DMS53 (cell line): ENCODE measurements at regions not wholly inside any gene's neighbourhood (a gene's known extent, or its start where the extent isn't known, plus 50 kb on each side); places are given as distances from the start of the nearest gene placed in this dataset.
"Not testable (repeated sequence)": the region's sequence is repeated elsewhere in the genome, so short reads cannot be mapped to it uniquely, and the experiment has no call there.

Experiments
- DNase-seq: peaks from one replicate; lab custom pipeline; 2025; lab: John Stamatoyannopoulos, UW

DNA sequence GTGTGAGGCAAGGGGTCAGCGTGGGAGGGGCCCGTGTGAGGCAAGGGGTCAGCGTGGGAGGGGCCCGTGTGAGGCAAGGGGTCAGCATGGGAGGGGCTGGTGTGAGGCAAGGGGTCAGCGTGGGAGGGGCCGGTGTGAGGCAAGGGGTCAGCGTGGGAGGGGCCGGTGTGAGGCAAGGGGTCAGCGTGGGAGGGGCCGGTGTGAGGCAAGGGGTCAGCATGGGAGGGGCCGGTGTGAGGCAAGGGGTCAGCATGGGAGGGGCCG lies 119.2 kb downstream of the SEPTIN14 start:
- not testable (repeated sequence) for DNase-seq

DNA sequence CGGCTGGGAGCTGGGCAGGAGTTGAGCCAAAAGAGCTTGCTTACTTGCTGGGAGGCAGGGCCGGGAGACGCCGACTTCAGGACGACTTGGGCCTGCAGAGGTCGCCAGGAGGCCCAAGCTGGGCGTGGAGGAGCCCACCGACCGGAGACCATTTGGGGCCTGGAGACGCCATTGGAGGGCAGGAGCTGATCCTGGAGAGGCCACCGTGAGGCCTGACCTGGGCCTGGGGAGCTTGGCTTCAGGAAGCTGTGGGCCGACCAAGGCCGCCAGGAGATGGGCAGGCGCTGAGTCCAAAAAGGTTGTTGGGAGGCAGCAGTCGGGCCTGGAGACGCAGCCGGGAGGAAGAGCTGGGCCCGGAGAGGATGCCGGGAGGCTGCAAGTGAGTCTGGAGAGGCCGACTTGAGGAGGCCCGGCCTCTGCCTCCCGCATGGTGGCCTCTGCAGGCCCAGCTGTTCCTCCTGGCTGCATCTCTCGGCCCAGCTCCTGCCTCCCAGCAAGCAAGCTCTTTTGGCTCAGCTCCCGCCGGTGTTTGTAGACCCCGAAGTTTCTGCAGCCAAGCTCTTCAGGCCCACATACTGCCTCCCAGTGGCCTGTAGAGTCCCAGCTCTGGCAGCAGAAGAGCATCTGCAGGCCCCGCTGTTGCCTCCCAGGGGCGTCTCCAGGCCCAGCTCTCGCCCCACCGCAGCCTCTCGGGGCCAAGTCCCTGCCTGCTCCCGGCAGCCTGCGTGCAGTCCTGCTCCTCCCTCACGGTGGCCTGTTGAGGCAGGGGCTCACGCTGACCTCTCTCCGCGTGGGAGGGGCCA lies 119.7 kb downstream of the SEPTIN14 start:
- not testable (repeated sequence) for DNase-seq

DNA sequence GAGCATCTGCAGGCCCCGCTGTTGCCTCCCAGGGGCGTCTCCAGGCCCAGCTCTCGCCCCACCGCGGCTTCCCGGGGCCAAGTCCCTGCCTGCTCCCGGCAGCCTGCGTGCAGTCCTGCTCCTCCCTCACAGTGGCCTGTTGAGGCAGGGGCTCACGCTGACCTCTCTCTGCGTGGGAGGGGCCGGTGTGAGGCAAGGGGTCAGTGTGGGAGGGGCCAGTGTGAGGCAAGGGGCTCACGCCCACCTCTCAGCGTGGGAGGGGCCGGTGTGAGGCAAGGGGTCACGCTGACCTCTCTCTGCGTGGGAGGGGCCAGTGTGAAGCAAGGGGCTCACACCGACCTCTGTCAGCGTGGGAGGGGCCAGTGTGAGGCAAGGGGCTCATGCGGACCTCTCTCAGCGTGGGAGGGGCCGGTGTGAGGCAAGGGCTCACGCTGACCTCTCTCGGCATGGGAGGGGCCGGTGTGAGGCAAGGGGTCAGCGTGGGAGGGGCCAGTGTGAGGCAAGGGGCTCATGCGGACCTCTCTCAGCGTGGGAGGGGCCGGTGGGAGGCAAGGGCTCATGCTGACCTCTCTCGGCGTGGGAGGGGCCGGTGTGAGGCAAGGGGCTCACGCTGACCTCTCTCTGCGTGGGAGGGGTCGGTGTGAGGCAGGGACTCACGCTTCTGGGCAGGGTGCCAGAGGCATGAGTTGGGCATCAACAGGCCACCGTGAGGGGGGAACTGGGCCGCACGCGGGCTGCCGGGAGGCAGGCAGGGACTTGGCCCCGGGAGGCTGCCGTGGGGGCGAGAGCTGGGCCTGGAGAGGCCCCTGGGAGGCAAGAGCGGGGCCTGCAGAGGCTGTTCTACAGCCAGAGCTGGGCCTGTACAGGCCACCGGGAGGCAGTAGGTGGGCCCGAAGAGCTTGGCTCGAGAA lies 120.6 kb downstream of the SEPTIN14 start:
- DNase-seq = not testable (repeated sequence)

DNA sequence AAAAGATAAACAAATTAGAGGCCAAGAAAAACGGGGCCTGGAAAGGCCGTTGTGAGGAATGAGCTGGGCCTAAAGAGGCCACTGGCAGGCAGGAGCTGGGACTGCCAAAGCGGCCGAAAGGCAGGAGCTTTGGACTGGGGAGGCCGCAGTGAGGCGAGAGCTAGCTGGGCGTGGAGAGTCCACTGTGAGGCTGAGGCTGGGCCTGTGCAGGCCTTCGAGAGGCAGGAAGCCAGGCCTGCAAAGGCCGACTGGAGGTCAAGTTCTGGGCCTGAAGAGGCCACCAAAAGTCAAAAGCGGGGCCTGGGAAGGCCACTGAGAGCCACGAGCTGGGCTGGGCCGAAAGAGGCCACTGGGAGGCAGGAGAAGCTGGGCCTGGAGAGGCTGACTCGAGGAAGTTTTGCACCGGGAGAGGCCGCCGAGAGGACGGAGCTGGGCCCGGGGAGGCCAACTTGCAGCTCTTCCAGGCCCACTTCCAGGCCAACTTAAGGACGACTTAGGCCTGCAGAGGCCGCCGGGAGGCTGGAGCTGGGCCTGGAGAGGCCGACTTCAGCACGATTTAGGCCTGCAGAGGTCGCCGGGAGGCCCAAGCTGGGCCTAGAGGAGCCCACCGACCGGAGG lies 121.8 kb downstream of the SEPTIN14 start:
- not testable (repeated sequence) for DNase-seq

DNA sequence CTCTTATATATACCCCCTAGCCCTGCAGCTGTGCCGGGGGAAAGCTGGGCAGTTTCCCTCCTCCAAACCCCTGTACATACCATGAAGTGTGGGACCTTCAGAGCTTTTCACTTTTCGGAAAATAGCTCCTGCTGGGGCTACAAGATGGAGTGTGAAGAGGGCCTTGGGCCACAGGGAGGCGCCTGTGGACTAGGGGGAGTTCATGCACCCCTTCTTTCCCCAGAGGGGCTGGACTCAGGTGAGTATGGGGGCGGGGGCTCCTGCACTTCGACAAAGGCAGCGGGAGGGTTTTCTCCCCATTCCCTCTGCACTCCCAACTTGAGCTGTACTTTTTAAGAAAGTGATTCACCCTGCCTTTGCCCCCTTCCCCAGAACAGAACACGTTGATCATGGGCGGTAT lies 122.5 kb downstream of the SEPTIN14 start:
- DNase-seq = not testable (repeated sequence)

DNA sequence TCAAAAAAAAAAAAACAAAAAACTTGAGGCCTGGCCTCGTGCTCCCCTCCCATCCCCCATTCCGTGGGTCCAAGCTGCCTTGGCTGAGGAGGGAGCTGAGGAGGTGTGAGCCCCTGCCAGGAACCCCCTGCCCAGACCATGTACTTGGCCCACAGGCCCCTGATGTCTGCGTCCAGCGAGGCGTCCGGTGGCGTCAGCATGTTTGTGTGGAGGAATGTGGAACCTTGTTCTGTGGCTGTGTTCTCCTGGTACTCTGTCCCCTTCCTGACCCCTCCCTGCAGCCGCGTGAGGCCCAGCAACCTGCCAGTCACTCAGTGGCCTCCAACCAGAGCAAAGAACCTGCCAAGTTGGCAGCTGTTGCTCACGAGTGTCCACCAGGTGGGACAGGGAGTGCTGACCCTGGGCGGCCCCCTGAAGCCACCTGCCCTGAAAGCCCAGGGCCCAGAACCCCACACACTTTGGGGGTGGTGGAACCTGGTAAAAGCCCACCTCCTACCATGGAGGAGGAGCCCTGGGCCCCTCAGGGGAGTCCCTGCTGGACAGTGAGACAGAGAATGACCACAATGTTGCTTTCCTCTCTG lies 125.8 kb downstream of the SEPTIN14 start:
- not testable (repeated sequence) for DNase-seq

DNA sequence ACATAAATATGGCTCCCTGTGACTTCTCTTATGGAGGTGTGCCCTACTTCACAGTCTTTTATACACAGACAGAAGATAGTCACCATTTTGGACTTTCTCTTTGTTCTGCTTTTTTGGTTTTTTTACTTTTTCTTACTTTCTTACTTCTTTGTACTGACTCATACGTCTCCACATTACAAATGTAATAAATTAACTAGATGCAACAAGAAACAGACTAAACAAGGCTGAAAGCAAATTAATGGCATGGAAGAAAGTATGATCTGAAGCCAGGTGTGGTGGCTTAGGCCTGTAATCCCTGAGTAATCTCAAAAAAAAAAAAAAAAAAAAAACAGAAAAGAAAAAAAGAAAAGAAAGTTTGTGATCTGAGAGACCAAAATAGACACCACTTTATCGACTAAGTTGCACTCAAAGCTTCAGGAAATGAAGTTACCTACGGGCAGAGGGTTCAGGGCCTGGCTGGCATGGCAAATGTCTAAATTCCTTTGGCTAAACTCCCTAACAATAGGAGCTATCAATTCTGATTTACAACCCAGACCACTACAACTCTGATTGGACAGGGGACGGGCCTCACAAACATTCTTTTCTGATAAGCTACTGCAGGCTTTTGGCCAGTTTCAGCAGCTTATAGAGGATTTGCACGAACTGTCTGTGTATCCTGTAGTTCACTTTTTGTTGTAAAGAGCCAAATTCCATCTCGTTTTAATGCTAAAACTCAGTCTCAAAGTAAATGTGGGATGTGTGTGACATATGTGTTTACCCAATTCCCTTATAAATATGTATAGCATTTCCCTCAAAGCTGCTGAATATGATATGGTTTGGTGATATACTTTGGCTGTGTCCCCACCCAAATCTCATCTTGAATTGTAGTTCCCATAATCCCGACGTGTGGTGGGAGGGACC lies 129.1 kb downstream of the SEPTIN14 start:
- no peak for DNase-seq

- no peak for DNase-seq
These were observed 130.6 kb downstream of the SEPTIN14 start for GRCh38 chr7:55731931-55732330.

DNA sequence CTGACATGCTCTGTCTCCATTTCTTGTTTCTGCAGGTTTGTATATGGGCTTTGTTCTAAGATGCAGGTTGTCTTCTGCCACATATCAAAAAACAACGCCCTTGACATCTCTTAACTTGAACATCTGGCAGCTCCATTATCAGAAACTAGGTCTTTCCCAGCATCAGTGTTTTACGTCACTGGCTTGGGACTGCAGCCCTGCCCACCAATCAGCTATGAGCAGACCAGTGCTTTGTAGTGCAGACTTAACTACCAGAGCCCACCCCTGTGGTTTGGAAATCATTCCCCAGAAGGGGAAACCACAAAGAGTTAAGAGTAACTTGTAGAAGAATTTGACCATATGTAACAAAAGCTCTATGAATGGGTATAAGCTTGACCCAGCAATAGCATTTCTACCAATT lies 132.4 kb downstream of the SEPTIN14 start:
- DNase-seq = no peak

GRCh38 chr7:55723621-55723941 lies 139.0 kb downstream of the SEPTIN14 start:
- DNase-seq = no peak

- DNase-seq = peak; percentile 20
These were observed 139.5 kb downstream of the SEPTIN14 start for GRCh38 chr7:55722874-55723620.

- not testable (repeated sequence) for DNase-seq
These were observed 141.5 kb downstream of the SEPTIN14 start for GRCh38 chr7:55721004-55721403.

- DNase-seq = not testable (repeated sequence)
These were observed 143.1 kb upstream of the VOPP1 start for GRCh38 chr7:55715247-55715867.

GRCh38 chr7:55714370-55714769 lies 142.1 kb upstream of the VOPP1 start:
- not testable (repeated sequence) for DNase-seq

DNA sequence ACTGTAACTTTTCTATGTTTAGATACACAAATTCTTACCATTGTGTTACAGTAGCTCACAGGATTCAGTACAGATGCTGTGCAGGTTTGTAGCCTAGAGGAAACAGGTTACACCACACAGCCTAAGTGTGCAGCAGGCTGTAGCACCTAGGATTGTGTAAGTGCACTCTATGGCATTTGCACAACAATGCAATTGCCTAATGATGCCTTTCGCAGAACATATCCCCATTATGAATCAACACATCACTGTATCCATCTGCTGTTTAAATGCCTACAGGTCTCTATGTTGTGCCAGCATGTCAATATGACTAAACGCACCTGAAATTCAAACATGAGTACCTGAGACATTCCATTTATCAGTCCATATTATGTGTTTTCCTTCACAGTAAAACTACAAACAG lies 138.0 kb upstream of the VOPP1 start:
- DNase-seq = not testable (repeated sequence)

- DNase-seq = not testable (repeated sequence)
These were observed 135.7 kb upstream of the VOPP1 start for GRCh38 chr7:55708028-55708427.

DNA sequence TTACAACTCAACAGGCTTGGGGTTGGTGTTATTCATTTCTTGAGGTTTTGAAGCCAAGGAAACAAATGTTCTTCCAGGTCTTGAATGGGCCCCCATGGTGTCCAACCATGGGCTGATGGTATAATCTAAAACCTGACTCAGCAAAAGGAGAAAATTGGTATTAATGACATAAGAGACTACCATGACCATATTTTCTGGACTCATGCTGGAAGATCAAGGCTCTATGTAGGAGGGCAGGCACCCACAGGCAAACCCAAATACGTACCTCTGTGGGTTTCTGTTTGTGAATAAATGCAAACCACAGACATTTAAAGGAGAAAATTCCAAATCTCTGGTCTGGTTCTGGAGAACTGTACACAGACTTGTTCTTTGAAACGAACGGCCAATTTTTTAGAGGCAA lies 135.1 kb upstream of the VOPP1 start:
- not testable (repeated sequence) for DNase-seq

DNA sequence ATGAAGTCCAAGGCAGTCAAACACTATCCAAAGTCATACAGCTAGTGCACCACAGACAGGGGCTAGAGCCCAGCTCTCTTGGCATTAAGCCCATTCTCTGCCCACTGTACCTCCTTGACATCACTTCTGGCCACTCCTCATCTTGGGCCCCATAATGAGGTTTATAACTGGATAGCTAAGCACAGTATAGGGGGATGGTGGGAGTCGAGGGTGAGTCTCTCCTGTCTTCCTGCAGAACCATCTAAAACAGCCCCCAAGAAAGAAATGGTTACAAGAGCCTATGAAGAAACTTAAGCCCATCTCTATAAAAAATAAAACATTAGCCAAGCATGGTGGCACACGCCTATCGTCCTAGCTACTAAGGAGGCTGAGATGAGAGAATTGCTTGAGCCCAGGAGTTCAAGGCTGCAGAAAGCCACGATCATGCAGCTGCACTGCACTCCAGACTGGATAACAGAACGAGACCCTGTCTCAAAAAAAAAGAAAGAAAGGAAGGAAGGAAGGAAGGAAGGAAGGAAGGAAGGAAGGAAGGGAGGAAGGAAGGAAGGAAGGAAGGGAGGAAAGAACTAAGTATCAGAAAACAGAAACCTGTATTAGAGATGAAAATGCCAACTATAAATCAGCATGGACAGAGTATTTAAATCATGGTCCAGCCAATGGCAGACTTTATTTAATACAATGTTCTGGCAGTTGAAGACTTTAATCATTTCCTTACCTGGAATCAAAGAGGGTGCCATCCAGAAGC lies 134.3 kb upstream of the VOPP1 start:
- not testable (repeated sequence) for DNase-seq

GRCh38 chr7:55705728-55706450 lies 133.6 kb upstream of the VOPP1 start:
- DNase-seq = not testable (repeated sequence)
